ENCODE measurements at regions not wholly inside any gene's neighbourhood (a gene's known extent, or its start where the extent isn't known, plus 50 kb on each side); places are given as distances from the start of the nearest gene placed in this dataset.

- no peak for DNase-seq
- peaks cover 0 to 38% (median 0%) of the 10 kb centered on the region in 7 donors for H3K27me3 ChIP-seq (replicated peaks in 1 of 7)
- TF ChIP-seq POLR2A (IDR thresholded peaks at IDR 0.05) (no peak), POLR2AphosphoS5 (IDR thresholded peaks at IDR 0.05) (no peak), CTCF (IDR thresholded peaks at IDR 0.05 in 8 of 11, conservative IDR thresholded peaks at IDR 0.05 in 3 of 11) (no peak)
- H3K4me3 ChIP-seq = no peak overlapping the region
- H3K27ac ChIP-seq = no peak overlapping the region
- H3K4me1 ChIP-seq = no peaks in the 10 kb centered on the region
- H3K9me3 ChIP-seq = peaks cover 0 to 5% (median 0%) of the 10 kb centered on the region in 8 donors
- no peaks in the 10 kb centered on the region for H3K36me3 ChIP-seq
- intact Hi-C loops (cut with DNase I; ENCODE audit: low total_unique reads) = no loop called here
Measured at GRCh38 chr7:8378349-8379019, 54.9 kb upstream of the NXPH1 start.

- H3K36me3 ChIP-seq = no peaks in the 10 kb centered on the region
- TF ChIP-seq CTCF (IDR thresholded peaks at IDR 0.05 in 8 of 11, conservative IDR thresholded peaks at IDR 0.05 in 3 of 11) = no peak
- TF ChIP-seq POLR2AphosphoS5 (IDR thresholded peaks at IDR 0.05) = no peak
- no peak for TF ChIP-seq POLR2A (IDR thresholded peaks at IDR 0.05)
- H3K4me1 ChIP-seq = no peaks in the 10 kb centered on the region
- 65 to 70% (median 65%) methylated on average over 6 of the region's 6 CpGs for WGBS, 5 donors
- H3K27ac ChIP-seq = no peak overlapping the region
- DNase-seq = no peak
- H3K9me3 ChIP-seq = peaks cover 0 to 5% (median 0%) of the 10 kb centered on the region in 8 donors
- no peak overlapping the region for H3K4me3 ChIP-seq
- intact Hi-C loops (cut with DNase I; ENCODE audit: low total_unique reads) = no loop called here
- H3K27me3 ChIP-seq (replicated peaks in 1 of 7) = peaks cover 0 to 33% (median 0%) of the 10 kb centered on the region in 7 donors
Measured at GRCh38 chr7:8379264-8379663, 54.1 kb upstream of the NXPH1 start.

- intact Hi-C loops (cut with DNase I; ENCODE audit: low total_unique reads) = no loop called here
- peaks cover 0 to 30% (median 0%) of the 10 kb centered on the region in 7 donors for H3K27me3 ChIP-seq (replicated peaks in 1 of 7)
- WGBS, 5 donors = 48 to 75% (median 68%) methylated on average over 1 of the region's 1 CpG
- H3K27ac ChIP-seq = no peak overlapping the region
- TF ChIP-seq CTCF (IDR thresholded peaks at IDR 0.05 in 8 of 11, conservative IDR thresholded peaks at IDR 0.05 in 3 of 11) = no peak
- no peak for TF ChIP-seq POLR2AphosphoS5 (IDR thresholded peaks at IDR 0.05)
- no peak for TF ChIP-seq POLR2A (IDR thresholded peaks at IDR 0.05)
- DNase-seq = no peak
- H3K9me3 ChIP-seq = no peaks in the 10 kb centered on the region
- H3K4me1 ChIP-seq = no peaks in the 10 kb centered on the region
- H3K36me3 ChIP-seq = no peaks in the 10 kb centered on the region
- no peak overlapping the region for H3K4me3 ChIP-seq
Measured at GRCh38 chr7:8380130-8380529, 53.3 kb upstream of the NXPH1 start.

GRCh38 chr7:8382004-8382730 is 51.2 kb upstream of the NXPH1 start:
- WGBS, 5 donors = 75 to 95% (median 85%) methylated on average over 4 of the region's 4 CpGs
- intact Hi-C loops (cut with DNase I; ENCODE audit: low total_unique reads) = no loop called here
- H3K9me3 ChIP-seq = no peaks in the 10 kb centered on the region
- DNase-seq = no peak
- H3K27me3 ChIP-seq (replicated peaks in 1 of 7) = peaks cover 0 to 16% (median 0%) of the 10 kb centered on the region in 7 donors
- no peaks in the 10 kb centered on the region for H3K4me1 ChIP-seq
- no peak overlapping the region for H3K27ac ChIP-seq
- H3K4me3 ChIP-seq = no peak overlapping the region
- TF ChIP-seq POLR2A (IDR thresholded peaks at IDR 0.05) = no peak
- no peak for TF ChIP-seq CTCF (IDR thresholded peaks at IDR 0.05 in 8 of 11, conservative IDR thresholded peaks at IDR 0.05 in 3 of 11)
- no peak for TF ChIP-seq POLR2AphosphoS5 (IDR thresholded peaks at IDR 0.05)
- no peaks in the 10 kb centered on the region for H3K36me3 ChIP-seq

Measured in spleen (tissue), 11 donors.